WTC11 (cell line): ENCODE measurements at regions not wholly inside any gene's neighbourhood (a gene's known extent, or its start where the extent isn't known, plus 50 kb on each side); places are given as distances from the start of the nearest gene placed in this dataset.

ENCODE experiments used
- ATAC-seq: fragments of 200-7000 bp; cut with Tn5 transposase; 2 replicates; pipeline ENCODE4 v1.10.0; 2021; ENCODE audit warnings: mild to moderate bottlenecking, moderate library complexity
- CTCF ChIA-PET: fragments of 300-600 bp; sonication (Branson Sonifier 250); formaldehyde crosslinking; loops from one replicate; lab custom pipeline; 2021; ENCODE audit warnings: antibody characterized with exemption; lab: Charles Lee
- POLR2A ChIA-PET: fragments of 350-600 bp; sonication (Branson Sonifier 250); formaldehyde crosslinking; loops from one replicate; lab custom pipeline; 2021; ENCODE audit warnings: antibody characterized with exemption; lab: Charles Lee
- DNase-seq: peaks from one replicate; pipeline ENCODE4 v3.0.0; 2021; ENCODE audit warnings: low spot score
- H3K27ac Mint-ChIP-seq: 2 replicates; pipeline ENCODE4 v1.8.0; 2021; ENCODE audit warnings: mixed read lengths
- H3K27me3 Mint-ChIP-seq: 2 replicates; pipeline ENCODE4 v1.8.0; 2021; ENCODE audit warnings: low read depth, mild to moderate bottlenecking, moderate library complexity, mixed read lengths
- H3K36me3 Mint-ChIP-seq: 2 replicates; pipeline ENCODE4 v1.8.0; 2021; ENCODE audit warnings: mixed read lengths
- H3K4me1 Mint-ChIP-seq: 2 replicates; pipeline ENCODE4 v1.8.0; 2022; ENCODE audit warnings: mixed read lengths
- H3K4me3 Mint-ChIP-seq: 2 replicates; pipeline ENCODE4 v1.8.0; 2021; ENCODE audit warnings: mild to moderate bottlenecking, moderate library complexity, mixed read lengths
- H3K9me3 Mint-ChIP-seq: 2 replicates; pipeline ENCODE4 v1.8.0; 2021; ENCODE audit warnings: mixed read lengths
- AR ChIP-seq: fragments of 250-450 bp; sonication (Bioruptor Pico); IDR thresholded peaks from 2 replicates; pipeline ENCODE4 v1.9.0; 2021; ENCODE audit warnings: mild to moderate bottlenecking
- ATF6 ChIP-seq: sonication (generic); formaldehyde crosslinking; IDR thresholded peaks from 2 replicates; pipeline ENCODE4 v1.8.1; 2023; ENCODE audit warnings: mild to moderate bottlenecking, missing genetic modification reagents
- CREM ChIP-seq: sonication (generic); formaldehyde crosslinking; IDR thresholded peaks from 2 replicates; pipeline ENCODE4 v1.8.1; 2022; ENCODE audit warnings: mild to moderate bottlenecking, missing genetic modification reagents, moderate library complexity
- CTCF ChIP-seq: fragments of 200-600 bp; IDR thresholded peaks from 2 replicates; pipeline ENCODE4 v1.8.0; 2022; ENCODE audit warnings: antibody characterized with exemption
- FOXK1 ChIP-seq: sonication (generic); formaldehyde crosslinking; IDR thresholded peaks from 2 replicates; pipeline ENCODE4 v1.8.0; 2022; ENCODE audit warnings: mild to moderate bottlenecking, moderate library complexity, missing genetic modification reagents
- FOXP1 ChIP-seq: sonication (generic); formaldehyde crosslinking; IDR thresholded peaks from 2 replicates; pipeline ENCODE4 v1.8.0; 2022; ENCODE audit warnings: missing genetic modification reagents, mild to moderate bottlenecking, moderate library complexity, borderline replicate concordance
- FOXP4 ChIP-seq: sonication (generic); formaldehyde crosslinking; IDR thresholded peaks from 2 replicates; pipeline ENCODE4 v1.8.0; 2022; ENCODE audit warnings: mild to moderate bottlenecking, missing genetic modification reagents
- GRHL2 ChIP-seq: fragments of 250-450 bp; sonication (Bioruptor Pico); IDR thresholded peaks from 2 replicates; pipeline ENCODE4 v1.8.0; 2022; ENCODE audit warnings: mild to moderate bottlenecking, moderate library complexity; ENCODE audit not compliant: insufficient replicate concordance, severe bottlenecking
- IRF2 ChIP-seq: sonication (generic); formaldehyde crosslinking; IDR thresholded peaks from 2 replicates; pipeline ENCODE4 v1.8.0; 2022; ENCODE audit warnings: low read depth, missing genetic modification reagents, borderline replicate concordance
- JAZF1 ChIP-seq: fragments of 250-450 bp; sonication (Bioruptor Pico); IDR thresholded peaks from 2 replicates; pipeline ENCODE4 v1.9.0; 2021; ENCODE audit warnings: moderate library complexity, mild to moderate bottlenecking, inconsistent platforms
- KAT7 ChIP-seq: sonication (generic); formaldehyde crosslinking; IDR thresholded peaks from 2 replicates; pipeline ENCODE4 v1.8.1; 2023; ENCODE audit warnings: missing genetic modification reagents, mild to moderate bottlenecking, borderline replicate concordance
- MAX ChIP-seq: sonication (generic); formaldehyde crosslinking; IDR thresholded peaks from 2 replicates; pipeline ENCODE4 v1.8.0; 2022; ENCODE audit warnings: mild to moderate bottlenecking, missing genetic modification reagents
- NFYB ChIP-seq: sonication (generic); formaldehyde crosslinking; conservative IDR thresholded peaks from 2 replicates; pipeline ENCODE4 v1.8.0; 2022; ENCODE audit warnings: low read depth, missing genetic modification reagents
- NR1H2 ChIP-seq: sonication (generic); formaldehyde crosslinking; IDR thresholded peaks from 2 replicates; pipeline ENCODE4 v1.9.0; 2021; ENCODE audit warnings: mild to moderate bottlenecking, moderate library complexity, missing genetic modification reagents
- PRRX2 ChIP-seq: fragments of 250-450 bp; sonication (Bioruptor Pico); IDR thresholded peaks from 2 replicates; pipeline ENCODE4 v1.8.0; 2021; ENCODE audit warnings: mild to moderate bottlenecking
- RELA ChIP-seq: sonication (generic); formaldehyde crosslinking; IDR thresholded peaks from 2 replicates; pipeline ENCODE4 v1.8.1; 2022; ENCODE audit warnings: missing genetic modification reagents, mild to moderate bottlenecking, borderline replicate concordance
- SP1 ChIP-seq: sonication (generic); formaldehyde crosslinking; conservative IDR thresholded peaks from 2 replicates; pipeline ENCODE4 v1.8.1; 2022; ENCODE audit warnings: missing genetic modification reagents
- TP53 ChIP-seq: sonication (generic); formaldehyde crosslinking; IDR thresholded peaks from 2 replicates; pipeline ENCODE4 v1.8.1; 2023; ENCODE audit warnings: mild to moderate bottlenecking, missing genetic modification reagents
- ZNF138 ChIP-seq: sonication (generic); formaldehyde crosslinking; conservative IDR thresholded peaks from 2 replicates; pipeline ENCODE4 v1.8.1; 2022; ENCODE audit warnings: mild to moderate bottlenecking, moderate library complexity, missing genetic modification reagents
- ZNF219 ChIP-seq: sonication (generic); formaldehyde crosslinking; IDR thresholded peaks from 2 replicates; pipeline ENCODE4 v1.8.0; 2023; ENCODE audit warnings: missing genetic modification reagents, mild to moderate bottlenecking, borderline replicate concordance
- ZNF263 ChIP-seq: sonication (generic); formaldehyde crosslinking; IDR thresholded peaks from 2 replicates; pipeline ENCODE4 v1.8.1; 2022; ENCODE audit warnings: low read depth, mild to moderate bottlenecking, moderate library complexity, missing genetic modification reagents
- ZNF317 ChIP-seq: sonication (generic); formaldehyde crosslinking; IDR thresholded peaks from 2 replicates; pipeline ENCODE4 v1.8.1; 2023; ENCODE audit warnings: low read depth, mild to moderate bottlenecking, moderate library complexity, missing genetic modification reagents, borderline replicate concordance
- ZNF423 ChIP-seq: fragments of 250-450 bp; sonication (Bioruptor Pico); IDR thresholded peaks from 2 replicates; pipeline ENCODE4 v2.1.2; 2022; ENCODE audit warnings: mild to moderate bottlenecking, moderate library complexity
- ZNF671 ChIP-seq: fragments of 250-450 bp; sonication (Bioruptor Pico); IDR thresholded peaks from 2 replicates; pipeline ENCODE4 v1.8.0; 2021; ENCODE audit warnings: mild to moderate bottlenecking

DNA sequence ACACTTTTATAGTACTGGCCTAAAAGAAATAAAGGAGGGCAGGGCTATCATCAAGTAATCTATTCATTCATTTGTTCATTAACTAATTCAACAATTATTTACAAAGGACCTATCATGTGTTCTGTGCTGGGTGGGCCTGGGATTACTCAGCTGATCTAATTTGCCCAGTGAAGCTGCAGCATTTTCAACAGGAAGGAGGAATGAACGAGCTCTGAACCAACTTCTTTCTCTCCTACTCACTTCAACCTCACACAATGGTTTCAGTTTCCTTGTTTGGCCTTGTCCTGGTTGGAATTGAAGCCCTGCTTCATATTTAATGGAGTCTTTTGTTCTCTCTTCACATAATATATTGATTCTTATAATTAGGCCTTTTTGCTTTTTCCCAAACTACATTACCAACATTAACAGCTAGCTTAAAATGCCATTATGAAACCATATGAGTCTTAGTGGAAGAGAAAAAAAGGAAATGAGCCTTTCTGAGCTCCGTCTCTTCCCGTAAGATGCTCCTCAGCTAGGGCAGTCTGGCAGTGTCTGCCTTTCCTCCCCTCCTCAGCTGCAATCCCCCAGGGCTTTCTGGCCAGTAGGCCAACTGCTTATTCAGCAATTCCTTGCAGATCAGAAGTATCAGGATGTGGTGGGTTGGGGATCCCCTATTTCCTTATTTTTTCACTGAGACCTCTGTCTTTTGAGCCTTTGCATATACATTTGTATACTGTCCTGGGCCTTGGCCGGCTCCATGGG is 79.4 kb upstream of the NRN1 start:
- no peaks in the 10 kb centered on the region for H3K36me3 Mint-ChIP-seq
- no peak for TF ChIP-seq ZNF219
- no peak for TF ChIP-seq ZNF138
- no peak for TF ChIP-seq FOXP1 (CRISPR knock-in tag)
- no peak for TF ChIP-seq FOXK1
- TF ChIP-seq ZNF423 (CRISPR knock-in tag): no peak
- TF ChIP-seq AR: no peak
- TF ChIP-seq ZNF671 (CRISPR knock-in tag): no peak
- TF ChIP-seq ZNF317 (CRISPR knock-in tag): no peak
- TF ChIP-seq ATF6 (CRISPR knock-in tag): no peak
- TF ChIP-seq SP1 (CRISPR knock-in tag): no peak
- no peak for TF ChIP-seq FOXP4 (CRISPR knock-in tag)
- no peak for TF ChIP-seq CREM (CRISPR knock-in tag)
- no peak for TF ChIP-seq RELA
- no peak for TF ChIP-seq IRF2 (CRISPR knock-in tag)
- no peak for TF ChIP-seq JAZF1 (CRISPR knock-in tag)
- TF ChIP-seq GRHL2 (CRISPR knock-in tag): no peak
- no peak for TF ChIP-seq KAT7 (CRISPR knock-in tag)
- no peak for DNase-seq
- no peaks in the 10 kb centered on the region; the same call in 1 of the 2 replicates for H3K27me3 Mint-ChIP-seq
- H3K4me3 Mint-ChIP-seq: no peak overlapping the region
- ChIA-PET CTCF (no interaction called here), POLR2A (no interaction called here)
- ATAC-seq: no peak
- peaks cover 37% of the 10 kb centered on the region for H3K9me3 Mint-ChIP-seq
- no peak overlapping the region for H3K27ac Mint-ChIP-seq
- H3K4me1 Mint-ChIP-seq: no peaks in the 10 kb centered on the region

DNA sequence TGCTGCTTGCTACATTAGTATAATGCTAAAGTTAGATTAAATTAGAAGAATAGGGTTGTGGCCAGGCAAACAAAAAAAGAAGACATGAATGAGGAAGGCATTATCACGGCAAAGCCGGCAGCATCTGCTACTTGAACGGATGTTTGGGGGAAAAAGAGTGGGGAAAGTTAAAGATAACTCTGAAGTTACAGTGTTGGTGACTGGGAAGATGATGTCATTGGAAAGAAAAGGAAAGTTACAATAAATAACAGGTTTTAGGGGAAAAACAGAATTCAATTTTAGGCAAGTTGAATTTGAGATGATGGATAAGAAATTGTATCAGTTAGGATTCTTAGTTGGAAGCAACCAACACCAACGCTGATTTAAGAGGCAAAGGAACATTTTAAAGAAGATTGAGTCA is 74.2 kb upstream of the NRN1 start:
- Mint-ChIP-seq H3K4me3 (no peak overlapping the region), H3K27ac (no peak overlapping the region), H3K36me3 (no peaks in the 10 kb centered on the region), H3K9me3 (peaks cover 47% of the 10 kb centered on the region), H3K27me3 (peaks cover 4% of the 10 kb centered on the region; the same call in 1 of the 2 replicates), H3K4me1 (no peaks in the 10 kb centered on the region)
- CTCF ChIA-PET: no interaction called here
- DNase-seq (no peak), ATAC-seq (no peak)
- POLR2A ChIA-PET: no interaction called here
- TF ChIP-seq TP53: no peak
- no peak for TF ChIP-seq NR1H2
- no peak for TF ChIP-seq MAX (CRISPR knock-in tag)
- no peak for TF ChIP-seq FOXP4 (CRISPR knock-in tag)
- no peak for TF ChIP-seq PRRX2 (CRISPR knock-in tag)
- TF ChIP-seq ZNF263: no peak
- no peak for TF ChIP-seq NFYB (CRISPR knock-in tag)
- TF ChIP-seq CTCF: no peak
- no peak for TF ChIP-seq GRHL2 (CRISPR knock-in tag)
